Nephron (organoid): ENCODE measurements at regions not wholly inside any gene's neighbourhood (a gene's known extent, or its start where the extent isn't known, plus 50 kb on each side); places are given as distances from the start of the nearest gene placed in this dataset.

ENCODE experiments used
- H3K27ac Mint-ChIP-seq, 3 experiments: 2 replicates each; pipeline ENCODE4 v1.8.0; 2020; ENCODE audit warnings: mixed read lengths in 3 of 3, mild to moderate bottlenecking in 2 of 3, moderate library complexity in 1 of 3
- H3K27me3 Mint-ChIP-seq: 2 replicates; pipeline ENCODE4 v1.8.0; 2021; ENCODE audit warnings: low read depth, mild to moderate bottlenecking, moderate library complexity, mixed read lengths
- H3K36me3 Mint-ChIP-seq: 2 replicates; pipeline ENCODE4 v1.8.0; 2020; ENCODE audit warnings: low read depth, mixed read lengths
- H3K4me1 Mint-ChIP-seq: 2 replicates; pipeline ENCODE4 v1.8.0; 2020; ENCODE audit warnings: mixed read lengths
- H3K4me3 Mint-ChIP-seq, 3 experiments: 2 replicates each; pipeline ENCODE4 v1.8.0; 2020; ENCODE audit warnings: mild to moderate bottlenecking in 3 of 3, mixed read lengths in 3 of 3, moderate library complexity in 2 of 3
- H3K9me3 Mint-ChIP-seq: 2 replicates; pipeline ENCODE4 v1.8.0; 2020; ENCODE audit warnings: mixed read lengths
- TF ChIP-seq, protein P1 (sequence below), 3 experiments: fragments of 200-600 bp; sonication (generic); IDR thresholded peaks; one replicate each; pipeline ENCODE4 v1.5.0; 2021; ENCODE audit warnings: antibody characterized with exemption in 3 of 3; ENCODE audit not compliant: unreplicated experiment in 3 of 3

DNA sequence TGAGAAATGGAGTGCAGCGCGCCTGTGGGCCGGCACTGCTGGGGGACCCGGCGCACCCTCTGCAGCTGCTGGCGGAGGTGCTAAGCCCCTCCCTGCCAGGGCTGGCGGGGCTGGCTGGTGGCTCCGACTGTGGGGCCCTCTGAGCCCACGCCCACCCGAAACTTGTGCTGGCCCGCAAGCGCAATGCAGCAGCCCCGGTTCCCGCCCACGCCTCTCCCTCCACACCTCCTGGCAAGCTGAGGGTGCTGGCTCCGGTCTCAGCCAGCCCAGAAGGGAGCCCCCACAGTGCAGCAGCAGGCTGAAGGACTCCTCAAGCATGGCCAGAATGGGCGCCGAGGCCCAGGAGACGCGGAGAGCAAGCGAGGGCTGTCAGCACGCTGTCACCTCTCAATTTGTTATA lies 1063.0 kb upstream of the AUTS2 start:
- TF ChIP-seq, protein P1, sequence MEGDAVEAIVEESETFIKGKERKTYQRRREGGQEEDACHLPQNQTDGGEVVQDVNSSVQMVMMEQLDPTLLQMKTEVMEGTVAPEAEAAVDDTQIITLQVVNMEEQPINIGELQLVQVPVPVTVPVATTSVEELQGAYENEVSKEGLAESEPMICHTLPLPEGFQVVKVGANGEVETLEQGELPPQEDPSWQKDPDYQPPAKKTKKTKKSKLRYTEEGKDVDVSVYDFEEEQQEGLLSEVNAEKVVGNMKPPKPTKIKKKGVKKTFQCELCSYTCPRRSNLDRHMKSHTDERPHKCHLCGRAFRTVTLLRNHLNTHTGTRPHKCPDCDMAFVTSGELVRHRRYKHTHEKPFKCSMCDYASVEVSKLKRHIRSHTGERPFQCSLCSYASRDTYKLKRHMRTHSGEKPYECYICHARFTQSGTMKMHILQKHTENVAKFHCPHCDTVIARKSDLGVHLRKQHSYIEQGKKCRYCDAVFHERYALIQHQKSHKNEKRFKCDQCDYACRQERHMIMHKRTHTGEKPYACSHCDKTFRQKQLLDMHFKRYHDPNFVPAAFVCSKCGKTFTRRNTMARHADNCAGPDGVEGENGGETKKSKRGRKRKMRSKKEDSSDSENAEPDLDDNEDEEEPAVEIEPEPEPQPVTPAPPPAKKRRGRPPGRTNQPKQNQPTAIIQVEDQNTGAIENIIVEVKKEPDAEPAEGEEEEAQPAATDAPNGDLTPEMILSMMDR (IDR thresholded peaks at IDR 0.05; ENCODE audit: unreplicated experiment in 3 of 3), result no peak
- Mint-ChIP-seq H3K36me3 (peaks cover 3% of the 10 kb centered on the region), H3K27ac (no peak overlapping the region), H3K4me3 (no peak overlapping the region), H3K4me1 (no peaks in the 10 kb centered on the region), H3K9me3 (peaks cover 2% of the 10 kb centered on the region), H3K27me3 (peaks cover 19% of the 10 kb centered on the region)

DNA sequence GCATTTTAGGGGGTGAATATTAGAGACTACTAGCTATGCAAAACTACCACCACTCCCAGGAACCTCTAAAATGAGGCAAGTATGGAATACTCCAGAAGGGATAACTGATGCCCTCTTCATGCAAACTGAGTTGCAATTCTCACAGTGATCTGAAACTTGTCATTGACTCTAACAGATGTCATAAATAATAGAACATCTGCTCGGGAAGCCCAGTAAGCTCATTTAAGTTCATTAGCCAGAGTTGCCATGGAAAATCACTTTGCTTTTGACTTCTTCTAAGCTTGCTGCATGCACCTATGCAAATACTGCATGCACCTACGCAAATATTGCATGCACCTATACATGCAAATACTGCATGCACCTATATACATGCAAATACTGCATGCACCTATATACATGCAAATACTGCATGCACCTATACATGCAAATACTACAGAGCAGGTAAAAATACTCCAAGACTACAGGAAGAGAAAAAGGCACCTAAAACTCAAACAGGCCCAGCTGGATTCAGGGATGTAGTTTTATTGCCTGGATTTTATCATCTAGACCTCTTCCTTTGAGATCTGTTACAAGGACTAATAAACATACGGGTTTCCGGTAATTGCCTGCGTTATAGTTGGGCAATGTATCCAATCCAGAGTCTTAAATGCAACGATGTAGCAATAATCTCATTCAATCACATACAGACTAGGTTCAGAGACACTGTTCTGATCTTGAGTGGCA lies 1061.1 kb upstream of the AUTS2 start:
- Mint-ChIP-seq H3K4me3 (no peak overlapping the region), H3K36me3 (peaks cover 3% of the 10 kb centered on the region), H3K27ac (no peak overlapping the region), H3K9me3 (peaks cover 5% of the 10 kb centered on the region), H3K4me1 (peaks cover 3% of the 10 kb centered on the region), H3K27me3 (peaks cover 19% of the 10 kb centered on the region)
- TF ChIP-seq, protein P1 (IDR thresholded peaks at IDR 0.05; ENCODE audit: unreplicated experiment in 3 of 3), result no peak

DNA sequence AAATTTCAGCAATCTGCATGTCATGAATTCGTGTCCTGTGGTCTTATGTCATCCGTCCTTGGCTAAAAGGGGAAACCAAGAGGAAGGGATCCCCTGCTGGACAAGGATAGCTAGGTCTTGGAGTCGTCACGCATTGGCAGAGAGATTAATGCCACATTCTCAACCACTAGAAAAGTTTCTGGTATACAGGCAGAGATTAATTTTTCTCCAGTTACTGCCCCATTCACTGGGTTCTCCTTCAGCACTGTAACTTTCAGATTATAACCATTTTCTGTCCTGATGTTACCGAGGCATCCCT lies 1060.6 kb upstream of the AUTS2 start:
- peaks cover 5% of the 10 kb centered on the region for H3K4me1 Mint-ChIP-seq
- peaks cover 3% of the 10 kb centered on the region for H3K36me3 Mint-ChIP-seq
- no peak overlapping the region for H3K27ac Mint-ChIP-seq
- no peak overlapping the region for H3K4me3 Mint-ChIP-seq
- peaks cover 5% of the 10 kb centered on the region for H3K9me3 Mint-ChIP-seq
- TF ChIP-seq, protein P1 (IDR thresholded peaks at IDR 0.05; ENCODE audit: unreplicated experiment in 3 of 3), result no peak
- peaks cover 19% of the 10 kb centered on the region for H3K27me3 Mint-ChIP-seq

DNA sequence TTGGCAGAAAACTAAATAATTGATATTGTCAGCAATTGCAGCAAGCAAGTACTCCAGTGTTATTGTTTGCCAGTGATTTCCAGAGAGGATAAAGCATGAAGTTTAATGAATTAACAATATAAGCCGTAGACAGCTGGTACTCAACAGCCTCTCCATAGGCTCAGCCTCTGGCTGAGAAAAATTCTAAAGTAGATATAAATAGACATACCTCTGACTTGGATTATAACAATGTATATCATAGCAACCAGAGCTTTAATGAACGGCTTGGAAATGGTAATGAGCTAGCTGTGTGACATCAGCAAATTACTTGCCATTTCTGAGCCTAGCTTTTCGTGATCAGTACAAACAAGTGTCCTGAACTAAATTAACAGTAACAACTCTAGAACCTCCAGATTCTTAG lies 1055.4 kb upstream of the AUTS2 start:
- H3K9me3 Mint-ChIP-seq, result peaks cover 3% of the 10 kb centered on the region
- peaks cover 17% of the 10 kb centered on the region for H3K27me3 Mint-ChIP-seq
- peaks cover 3% of the 10 kb centered on the region for H3K36me3 Mint-ChIP-seq
- no peak overlapping the region for H3K4me3 Mint-ChIP-seq
- no peak overlapping the region for H3K27ac Mint-ChIP-seq
- peaks cover 10% of the 10 kb centered on the region for H3K4me1 Mint-ChIP-seq
- TF ChIP-seq, protein P1 (IDR thresholded peaks at IDR 0.05; ENCODE audit: unreplicated experiment in 3 of 3), result no peak

DNA sequence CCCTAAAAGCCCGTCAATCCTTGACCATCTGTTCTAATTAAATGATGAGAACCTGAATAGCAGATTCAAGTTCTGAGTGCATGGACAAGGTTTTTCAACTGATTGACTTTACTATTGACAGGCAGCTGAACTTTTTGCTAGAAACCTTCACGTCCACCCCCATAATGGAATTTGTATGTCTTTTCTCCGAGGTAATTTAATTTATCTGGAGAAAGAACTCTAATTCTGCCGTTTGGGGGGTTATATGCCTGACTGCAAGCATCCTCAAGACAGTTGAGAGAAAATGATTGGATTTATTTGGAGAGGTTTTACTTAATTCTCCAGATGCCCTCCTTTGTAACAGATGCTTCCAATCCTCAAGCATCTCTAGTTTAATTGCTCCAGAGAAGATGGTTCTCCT lies 1053.4 kb upstream of the AUTS2 start:
- H3K27me3 Mint-ChIP-seq, result peaks cover 7% of the 10 kb centered on the region

DNA sequence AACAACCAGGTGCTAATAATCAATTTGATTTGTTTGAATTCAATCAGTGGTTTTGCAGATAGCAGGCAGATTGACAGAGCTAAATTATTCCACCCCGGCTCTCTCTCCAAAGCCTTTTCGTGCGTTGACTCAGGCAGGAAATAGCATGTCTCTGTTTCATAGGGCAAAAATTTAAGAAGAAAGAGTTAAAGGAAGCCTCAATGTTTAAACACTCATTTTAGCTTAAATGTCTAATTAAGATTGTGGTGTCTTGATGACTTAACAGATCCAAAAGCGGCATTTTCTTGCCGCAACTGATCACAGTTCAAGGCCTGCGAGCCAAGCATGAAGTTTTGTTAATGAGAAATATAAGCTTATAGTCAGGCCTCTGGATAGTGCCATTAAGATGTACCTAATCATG lies 1051.1 kb upstream of the AUTS2 start:
- Mint-ChIP-seq H3K36me3 (no peaks in the 10 kb centered on the region), H3K9me3 (no peaks in the 10 kb centered on the region)
- TF ChIP-seq, protein P1 (IDR thresholded peaks at IDR 0.05; ENCODE audit: unreplicated experiment in 3 of 3), result no peak

More for the DNA sequence above, 1053.4 kb upstream of the AUTS2 start:
- Mint-ChIP-seq H3K4me3 (no peak overlapping the region), H3K9me3 (peaks cover 3% of the 10 kb centered on the region), H3K4me1 (peaks cover 10% of the 10 kb centered on the region), H3K27ac (no peak overlapping the region), H3K36me3 (peaks cover 2% of the 10 kb centered on the region)
- TF ChIP-seq, protein P1 (IDR thresholded peaks at IDR 0.05; ENCODE audit: unreplicated experiment in 3 of 3), result no peak

More for the DNA sequence above, 1051.1 kb upstream of the AUTS2 start:
- peaks cover 7% of the 10 kb centered on the region for H3K27me3 Mint-ChIP-seq
- H3K27ac Mint-ChIP-seq, result no peak overlapping the region
- H3K4me1 Mint-ChIP-seq, result peaks cover 7% of the 10 kb centered on the region
- H3K4me3 Mint-ChIP-seq, result no peak overlapping the region
